Activated T-helper 2 cell treated with anti-CD3 and anti-CD28 coated beads, Interferon-gamma antibody, Interleukin-2, Interleukin-4, amounts not matched to agents 10 μg/mL and 5 μg/mL and 100 μg/mL, durations not matched to agents 14 hours and 24 hours and 36 hours (primary cell): ENCODE measurements at regions not wholly inside any gene's neighbourhood (a gene's known extent, or its start where the extent isn't known, plus 50 kb on each side); places are given as distances from the start of the nearest gene placed in this dataset.
"Not testable (repeated sequence)": the region's sequence is repeated elsewhere in the genome, so short reads cannot be mapped to it uniquely, and the experiment has no call there.

Source experiments
- DNase-seq: peaks from one replicate; pipeline ENCODE4 v3.0.0; 2021; ENCODE audit warnings: low spot score
- H3K27ac Mint-ChIP-seq: one replicate; pipeline ENCODE4 v1.8.0; 2021; ENCODE audit warnings: mixed read lengths
- H3K27me3 Mint-ChIP-seq: one replicate; pipeline ENCODE4 v1.8.0; 2021; ENCODE audit warnings: low read depth, mixed read lengths
- H3K36me3 Mint-ChIP-seq: one replicate; pipeline ENCODE4 v1.8.0; 2021; ENCODE audit warnings: low read depth, mixed read lengths
- H3K4me1 Mint-ChIP-seq: one replicate; pipeline ENCODE4 v1.8.0; 2021; ENCODE audit warnings: low read depth, mixed read lengths
- H3K4me3 Mint-ChIP-seq: one replicate; pipeline ENCODE4 v1.8.0; 2021; ENCODE audit warnings: low read depth, mild to moderate bottlenecking, moderate library complexity, mixed read lengths
- H3K9me3 Mint-ChIP-seq: one replicate; pipeline ENCODE4 v1.8.0; 2021; ENCODE audit warnings: mixed read lengths
- intact Hi-C: fragments of 100-400 bp; cut with micrococcal nuclease; formaldehyde crosslinking; loops from one replicate; pipeline ENCODE4 v1.15.1; 2023

DNA sequence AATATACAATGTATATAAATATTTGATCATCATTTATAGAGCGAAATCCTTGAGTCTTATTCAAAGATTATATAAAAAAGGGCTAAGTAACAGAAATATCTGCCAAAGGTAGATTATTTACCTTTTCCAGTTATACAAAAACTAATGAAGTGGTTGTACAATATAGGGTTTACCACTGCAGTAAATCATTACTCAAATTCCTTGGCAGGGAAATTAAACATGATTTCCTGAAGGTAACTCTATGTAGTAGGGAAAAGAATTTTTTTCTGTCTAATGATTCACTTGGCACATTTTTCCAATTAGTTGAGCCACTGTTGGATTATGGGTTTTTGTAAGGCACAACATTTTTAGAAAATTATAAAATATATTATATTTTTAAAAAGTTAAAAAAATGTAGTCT, 129.6 kb downstream of the NR2F2 start:
- intact Hi-C loops: no loop called here

DNA sequence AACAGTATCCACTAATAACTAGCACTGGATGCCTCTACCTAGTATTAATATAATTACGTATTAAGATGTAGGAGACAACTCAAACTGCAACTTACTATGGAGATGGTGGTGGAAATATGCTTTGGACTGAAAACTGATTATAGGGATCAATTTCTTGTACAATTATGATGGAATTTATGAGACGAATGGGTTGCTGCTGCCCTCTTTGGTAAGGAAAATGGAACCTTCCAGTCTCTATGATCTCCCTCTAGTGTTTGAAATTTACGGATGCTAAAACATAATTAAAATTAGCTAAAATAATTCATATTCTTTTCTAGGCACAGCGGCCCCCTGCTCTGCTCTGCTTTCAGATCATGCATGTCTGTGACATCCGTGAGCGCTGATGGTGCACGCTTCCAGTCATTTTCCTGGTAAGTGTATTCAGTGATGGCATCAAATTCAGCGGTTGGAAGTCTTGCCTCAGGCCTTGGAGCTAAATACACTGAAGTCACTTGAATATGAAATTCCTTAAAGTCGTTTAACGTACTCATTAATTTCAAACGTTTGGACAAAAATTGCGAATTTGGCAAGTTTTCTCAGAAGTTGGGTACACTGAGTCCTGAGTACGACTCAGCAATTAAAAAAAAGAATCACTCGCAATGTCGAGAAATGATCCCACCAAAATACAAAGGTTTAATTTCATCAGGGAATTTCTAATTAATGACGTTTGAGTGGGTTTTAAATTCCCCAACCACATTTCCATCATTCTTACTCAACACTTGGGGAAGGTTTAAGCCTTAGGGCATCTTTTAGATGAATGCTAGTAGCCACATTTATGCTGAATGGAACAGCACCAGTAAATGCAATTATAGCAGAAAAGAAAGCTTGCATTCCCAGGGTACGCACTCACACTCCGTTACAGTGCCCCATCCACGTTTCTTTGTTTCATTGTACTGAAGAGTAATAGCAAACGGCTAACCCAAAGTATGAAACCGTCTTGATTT, 132.6 kb downstream of the NR2F2 start:
- Mint-ChIP-seq H3K27me3 (no peaks in the 10 kb centered on the region), H3K36me3 (no peaks in the 10 kb centered on the region), H3K27ac (no peak overlapping the region), H3K9me3 (no peaks in the 10 kb centered on the region), H3K4me3 (no peak overlapping the region), H3K4me1 (no peaks in the 10 kb centered on the region)
- DNase-seq: no peak
- intact Hi-C loops: no loop called here

More for the DNA sequence above, 129.6 kb downstream of the NR2F2 start:
- Mint-ChIP-seq H3K36me3 (no peaks in the 10 kb centered on the region), H3K27me3 (no peaks in the 10 kb centered on the region), H3K4me1 (no peaks in the 10 kb centered on the region), H3K27ac (no peak overlapping the region), H3K4me3 (no peak overlapping the region), H3K9me3 (no peaks in the 10 kb centered on the region)
- no peak for DNase-seq

DNA sequence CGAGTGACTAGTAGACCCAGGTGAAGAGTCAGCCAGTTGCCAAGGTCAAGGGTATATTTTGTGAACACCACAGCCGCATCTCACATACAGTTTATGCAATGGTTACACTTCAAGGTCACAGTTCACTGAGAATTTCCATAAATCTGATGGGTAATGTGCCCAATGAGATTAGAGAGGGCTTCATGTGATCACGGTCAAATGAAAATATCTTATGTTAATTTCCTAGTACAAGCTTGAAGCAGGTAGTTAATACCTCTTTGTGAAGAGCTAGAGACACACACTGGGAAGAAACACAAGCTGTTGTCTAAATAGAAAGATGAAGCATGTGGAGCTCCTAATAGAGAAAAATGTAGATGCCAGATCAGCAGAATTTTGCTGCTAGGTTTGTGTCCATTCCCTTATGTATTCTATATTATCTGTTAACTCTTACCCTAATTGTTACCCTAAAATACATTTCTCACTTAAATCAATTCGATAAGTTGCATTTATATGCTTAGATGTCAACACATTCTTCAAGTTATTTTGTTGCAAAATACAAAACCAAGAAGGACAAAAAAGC, 136.0 kb downstream of the NR2F2 start:
- DNase-seq: no peak
- Mint-ChIP-seq H3K9me3 (no peaks in the 10 kb centered on the region), H3K27me3 (no peaks in the 10 kb centered on the region), H3K27ac (no peak overlapping the region), H3K4me1 (no peaks in the 10 kb centered on the region), H3K4me3 (no peak overlapping the region), H3K36me3 (no peaks in the 10 kb centered on the region)
- intact Hi-C loops: no loop called here

DNA sequence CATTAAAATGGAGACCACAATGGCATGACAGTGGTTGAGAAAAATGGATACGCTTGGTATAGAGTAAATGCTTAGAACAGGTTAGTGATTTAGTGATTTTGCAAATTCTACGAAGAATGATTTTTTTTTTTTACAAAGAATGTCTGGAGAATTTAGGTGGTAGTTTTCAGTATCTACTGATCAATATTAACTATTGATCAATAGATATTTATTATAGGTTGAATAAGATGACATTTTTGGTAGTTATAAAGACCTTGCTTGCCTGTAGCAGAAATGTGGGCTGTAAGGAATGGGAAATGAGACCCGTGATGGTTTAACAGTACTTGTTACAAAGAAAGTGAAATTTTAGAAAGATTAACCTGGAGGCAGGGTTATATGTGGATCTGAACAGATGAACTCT, 137.5 kb downstream of the NR2F2 start:
- H3K27ac Mint-ChIP-seq: no peak overlapping the region
- no peaks in the 10 kb centered on the region for H3K36me3 Mint-ChIP-seq
- no peaks in the 10 kb centered on the region for H3K9me3 Mint-ChIP-seq
- no peak overlapping the region for H3K4me3 Mint-ChIP-seq
- H3K27me3 Mint-ChIP-seq: no peaks in the 10 kb centered on the region
- intact Hi-C loops: no loop called here
- no peak for DNase-seq
- H3K4me1 Mint-ChIP-seq: no peaks in the 10 kb centered on the region

DNA sequence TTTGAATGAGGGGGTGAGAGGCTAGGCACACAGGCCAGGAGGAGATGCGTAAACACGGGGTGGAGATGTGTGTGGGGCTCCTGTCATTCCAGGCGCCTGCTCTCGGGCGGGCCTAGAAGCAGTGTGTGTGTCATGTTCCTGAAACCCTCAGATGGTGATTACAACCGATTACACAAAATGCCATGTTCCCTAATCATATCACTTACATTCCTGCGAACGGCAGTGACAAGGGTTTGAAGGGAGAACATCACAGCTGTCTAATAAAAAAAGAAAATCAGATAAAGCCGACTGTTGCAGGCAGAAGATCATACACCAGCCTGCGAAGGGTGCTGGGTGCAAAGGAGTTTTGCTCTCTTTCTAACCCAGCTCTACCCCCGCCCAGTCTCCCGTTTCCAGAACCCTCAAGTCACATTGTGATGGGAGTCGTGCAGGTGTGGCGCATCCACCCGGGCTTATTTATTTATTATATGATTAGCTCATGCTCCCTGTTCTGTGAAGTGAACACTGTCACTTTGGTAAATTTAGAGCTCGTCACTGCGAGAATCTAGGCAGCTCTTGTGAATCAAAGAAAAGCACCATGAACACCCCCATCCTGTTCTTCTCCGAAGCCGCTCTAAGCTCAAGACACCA, 140.3 kb downstream of the NR2F2 start:
- intact Hi-C loops: no loop called here
- Mint-ChIP-seq H3K36me3 (no peaks in the 10 kb centered on the region), H3K9me3 (no peaks in the 10 kb centered on the region), H3K27me3 (no peaks in the 10 kb centered on the region), H3K4me1 (no peaks in the 10 kb centered on the region), H3K27ac (no peak overlapping the region), H3K4me3 (no peak overlapping the region)
- DNase-seq: no peak

DNA sequence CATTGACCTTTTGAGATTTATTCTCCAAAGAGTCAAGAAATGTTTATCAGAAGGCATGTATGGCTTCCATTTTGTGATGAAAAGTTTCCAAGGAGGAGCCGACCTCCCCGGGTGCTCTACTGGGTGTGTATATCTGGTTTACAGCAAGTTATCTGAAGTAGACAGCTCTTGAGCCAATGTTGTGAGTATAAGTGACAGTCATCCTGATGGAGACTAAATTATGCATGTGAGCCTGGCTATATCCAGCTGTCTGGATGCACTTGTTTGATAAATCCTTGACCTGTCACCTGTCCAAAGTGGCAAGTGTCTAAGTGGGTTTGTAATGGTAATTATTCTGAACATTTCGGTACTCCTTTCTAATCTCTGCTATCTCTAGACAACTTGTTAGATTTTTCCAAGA, 142.2 kb downstream of the NR2F2 start:
- H3K27me3 Mint-ChIP-seq: no peaks in the 10 kb centered on the region
- H3K4me3 Mint-ChIP-seq: no peak overlapping the region
- no peak overlapping the region for H3K27ac Mint-ChIP-seq
- H3K9me3 Mint-ChIP-seq: no peaks in the 10 kb centered on the region
- no peak for DNase-seq
- no peaks in the 10 kb centered on the region for H3K36me3 Mint-ChIP-seq
- no peaks in the 10 kb centered on the region for H3K4me1 Mint-ChIP-seq
- intact Hi-C loops: no loop called here

DNA sequence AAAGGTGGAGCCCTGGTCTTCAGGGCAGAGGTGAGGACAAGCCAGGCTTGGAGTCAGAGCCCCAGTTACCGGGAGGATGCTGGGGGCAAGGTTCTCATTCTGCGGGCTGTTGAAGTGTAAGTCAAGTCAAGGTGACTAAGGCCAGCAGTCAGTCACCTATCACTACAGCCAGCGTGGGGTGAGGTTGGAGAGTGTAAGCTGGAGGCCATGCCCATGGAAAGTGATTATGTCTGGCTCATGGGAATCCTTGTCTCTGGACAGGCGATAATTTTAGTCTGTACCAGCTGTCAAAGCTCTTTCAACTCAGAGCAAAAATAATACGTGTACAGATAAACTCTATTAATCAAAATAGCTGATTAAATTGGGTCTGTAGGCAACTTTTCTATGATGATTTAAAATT, 143.1 kb downstream of the NR2F2 start:
- H3K9me3 Mint-ChIP-seq: no peaks in the 10 kb centered on the region
- no peak overlapping the region for H3K27ac Mint-ChIP-seq
- H3K4me1 Mint-ChIP-seq: no peaks in the 10 kb centered on the region
- H3K27me3 Mint-ChIP-seq: no peaks in the 10 kb centered on the region
- intact Hi-C loops: no loop called here
- DNase-seq: no peak
- no peak overlapping the region for H3K4me3 Mint-ChIP-seq
- no peaks in the 10 kb centered on the region for H3K36me3 Mint-ChIP-seq

DNA sequence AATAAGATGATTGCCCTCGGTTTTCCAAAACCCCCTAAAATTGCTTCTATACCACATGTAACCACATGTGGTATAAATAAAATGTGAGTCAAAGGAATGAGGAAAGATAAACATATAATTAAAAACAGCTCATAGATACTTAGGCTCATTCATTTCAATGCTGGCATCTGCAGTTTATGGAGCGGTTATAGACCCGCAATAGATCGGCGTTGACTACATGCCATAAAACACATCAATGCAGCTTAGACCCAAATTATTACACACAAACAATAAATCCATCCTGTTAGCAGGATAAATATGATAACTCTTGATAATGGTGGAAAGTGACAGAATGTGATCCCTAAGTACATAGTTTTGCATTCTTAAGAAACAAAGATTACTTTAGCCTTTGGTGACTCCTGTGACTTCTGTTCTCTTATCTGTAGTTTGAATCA, 143.7 kb downstream of the NR2F2 start:
- Mint-ChIP-seq H3K36me3 (no peaks in the 10 kb centered on the region), H3K27me3 (no peaks in the 10 kb centered on the region)
- no peak for DNase-seq

DNA sequence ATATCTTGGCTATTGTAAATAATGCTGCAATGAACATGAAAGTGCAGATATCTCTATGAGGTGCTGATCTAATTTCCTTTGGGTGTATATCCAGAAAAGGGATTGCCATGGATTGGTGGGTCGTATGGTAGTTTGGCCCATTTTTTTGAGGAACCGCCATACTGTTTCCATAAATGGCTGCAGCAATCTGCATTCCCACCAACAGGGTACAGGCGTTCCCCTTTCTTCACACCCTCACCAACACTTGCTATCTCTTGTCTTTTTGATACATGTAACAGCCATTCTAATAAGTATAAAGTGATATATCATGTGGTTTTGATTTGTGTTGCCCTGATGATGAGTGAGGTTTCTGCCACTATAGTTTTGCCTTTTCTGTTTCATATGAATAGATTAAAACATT, 146.7 kb downstream of the NR2F2 start:
- Mint-ChIP-seq H3K4me3 (no peak overlapping the region), H3K27me3 (no peaks in the 10 kb centered on the region), H3K9me3 (no peaks in the 10 kb centered on the region), H3K4me1 (no peaks in the 10 kb centered on the region), H3K36me3 (no peaks in the 10 kb centered on the region), H3K27ac (no peak overlapping the region)
- intact Hi-C loops: no loop called here
- no peak for DNase-seq

More for the DNA sequence above, 143.7 kb downstream of the NR2F2 start:
- H3K4me1 Mint-ChIP-seq: no peaks in the 10 kb centered on the region
- H3K9me3 Mint-ChIP-seq: no peaks in the 10 kb centered on the region
- H3K4me3 Mint-ChIP-seq: no peak overlapping the region
- intact Hi-C loops: no loop called here
- no peak overlapping the region for H3K27ac Mint-ChIP-seq

DNA sequence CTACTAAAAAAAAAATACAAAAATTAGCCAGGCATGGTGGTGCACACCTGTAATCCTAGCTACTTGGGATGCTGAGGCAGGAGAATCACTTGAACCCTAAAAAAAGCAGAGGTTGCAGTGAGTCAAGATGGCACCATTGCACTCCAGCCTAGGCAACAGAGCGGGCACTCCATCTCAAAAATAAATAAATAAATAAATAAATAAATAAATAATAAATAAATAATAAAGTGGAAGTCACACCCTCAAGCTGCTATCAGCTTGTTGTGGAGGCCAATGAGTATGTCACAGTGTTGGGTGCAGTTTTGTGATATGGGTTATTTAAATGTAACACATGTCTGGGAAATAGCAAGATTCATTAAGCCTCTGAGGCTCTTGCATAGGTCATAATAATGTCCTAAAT, 153.9 kb downstream of the NR2F2 start:
- intact Hi-C loops, H3K27ac Mint-ChIP-seq, H3K4me1 Mint-ChIP-seq, H3K9me3 Mint-ChIP-seq, H3K4me3 Mint-ChIP-seq, H3K27me3 Mint-ChIP-seq, DNase-seq, H3K36me3 Mint-ChIP-seq: not testable (repeated sequence)

DNA sequence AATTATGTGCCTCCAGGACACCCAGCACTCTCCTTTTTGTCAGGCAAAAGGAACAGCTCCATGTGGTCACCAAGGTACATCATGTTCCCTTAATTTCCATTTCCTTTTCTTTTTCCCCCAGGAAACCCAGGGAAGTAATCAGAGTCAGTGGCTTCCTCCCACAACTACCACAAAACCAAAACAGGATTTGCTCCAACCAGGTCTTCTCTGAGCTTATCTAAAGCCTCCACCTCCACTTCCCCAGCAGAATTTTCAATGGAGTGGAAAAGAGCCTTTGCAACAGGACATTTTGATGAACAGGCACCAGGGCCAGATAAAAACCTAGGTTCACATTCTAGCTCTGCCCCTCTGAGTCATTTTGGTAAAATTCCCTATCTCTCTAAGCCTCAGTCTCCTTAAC, 154.3 kb downstream of the NR2F2 start:
- DNase-seq: no peak
- no peak overlapping the region for H3K27ac Mint-ChIP-seq
- H3K9me3 Mint-ChIP-seq: no peaks in the 10 kb centered on the region
- H3K27me3 Mint-ChIP-seq: no peaks in the 10 kb centered on the region
- no peak overlapping the region for H3K4me3 Mint-ChIP-seq
- no peaks in the 10 kb centered on the region for H3K36me3 Mint-ChIP-seq
- intact Hi-C loops: no loop called here
- H3K4me1 Mint-ChIP-seq: no peaks in the 10 kb centered on the region

DNA sequence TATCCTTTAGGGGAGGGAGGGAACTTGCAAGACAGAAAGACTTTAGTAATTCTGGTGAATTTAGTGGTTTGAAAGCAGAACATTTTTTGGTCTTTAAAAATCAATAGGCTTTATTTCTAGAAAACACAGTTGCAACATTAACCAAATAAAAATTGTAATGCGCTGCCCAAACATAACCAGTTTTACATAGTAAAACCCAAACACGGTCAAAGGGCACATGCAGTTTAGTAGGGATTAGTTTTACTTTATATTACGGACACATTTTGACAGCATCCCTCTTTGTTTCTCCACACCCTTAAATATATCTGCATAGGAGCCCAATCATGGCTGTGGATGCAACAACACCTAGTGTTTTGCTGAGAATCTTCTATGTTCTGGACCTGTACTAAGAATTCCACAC, 156.7 kb downstream of the NR2F2 start:
- Mint-ChIP-seq H3K27ac (no peak overlapping the region), H3K9me3 (no peaks in the 10 kb centered on the region), H3K4me1 (no peaks in the 10 kb centered on the region), H3K36me3 (no peaks in the 10 kb centered on the region), H3K27me3 (no peaks in the 10 kb centered on the region), H3K4me3 (no peak overlapping the region)
- no peak for DNase-seq
- intact Hi-C loops: no loop called here

DNA sequence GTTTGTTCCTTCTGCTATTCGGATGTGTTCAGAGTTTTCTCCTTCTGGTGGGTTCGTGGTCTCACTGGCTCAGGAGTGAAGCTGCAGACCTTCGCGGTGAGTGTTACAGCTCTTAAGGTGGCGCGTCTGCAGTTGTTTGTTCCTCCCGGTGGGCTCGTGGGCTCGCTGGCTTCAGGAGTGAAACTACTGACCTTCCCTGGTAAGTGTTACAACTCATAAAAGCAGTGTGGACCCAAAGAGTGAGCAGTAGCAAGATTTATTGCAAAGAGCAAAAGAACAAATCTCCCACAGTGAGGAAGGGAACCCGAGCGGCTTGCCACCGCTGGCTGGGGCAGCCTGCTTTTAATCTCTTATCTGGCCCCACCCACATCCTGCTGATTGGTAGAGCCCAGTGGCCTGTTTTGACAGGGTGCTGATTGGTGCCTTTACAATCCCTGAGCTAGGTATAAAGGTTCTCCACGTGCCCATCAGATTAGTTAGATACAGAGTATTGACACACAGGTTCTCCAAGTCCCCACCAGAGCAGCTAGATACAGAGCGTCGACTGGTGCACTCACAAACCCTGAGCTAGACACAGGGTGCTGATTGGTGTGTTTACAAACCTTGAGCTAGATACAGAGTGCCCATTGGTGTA, 160.7 kb downstream of the NR2F2 start:
- DNase-seq, H3K27me3 Mint-ChIP-seq, intact Hi-C loops, H3K36me3 Mint-ChIP-seq, H3K27ac Mint-ChIP-seq, H3K4me1 Mint-ChIP-seq, H3K4me3 Mint-ChIP-seq, H3K9me3 Mint-ChIP-seq: not testable (repeated sequence)
